GM21423 (cell line): ENCODE measurements at regions not wholly inside any gene's neighbourhood (a gene's known extent, or its start where the extent isn't known, plus 50 kb on each side); places are given as distances from the start of the nearest gene placed in this dataset.
"Not testable (repeated sequence)": the region's sequence is repeated elsewhere in the genome, so short reads cannot be mapped to it uniquely, and the experiment has no call there.

Source experiments
- ATAC-seq: cut with Tn5 transposase; IDR thresholded peaks from one replicate; pipeline ENCODE4 v1.9.1; 2021; ENCODE audit warnings: mild to moderate bottlenecking, moderate library complexity; ENCODE audit not compliant: unreplicated experiment

- no peak for ATAC-seq
These were observed 254.5 kb downstream of the FAM43A start for GRCh38 chr3:194939949-194940770.

- ATAC-seq = no peak
These were observed 255.8 kb downstream of the FAM43A start for GRCh38 chr3:194941360-194941955.

GRCh38 chr3:194941956-194942511, 256.4 kb downstream of the FAM43A start:
- no peak for ATAC-seq

- ATAC-seq = no peak
These were observed 258.8 kb downstream of the FAM43A start for GRCh38 chr3:194944526-194944925.

- ATAC-seq = no peak
These were observed 259.8 kb downstream of the FAM43A start for GRCh38 chr3:194945508-194945907.

- no peak for ATAC-seq
These were observed 260.4 kb downstream of the FAM43A start for GRCh38 chr3:194946091-194946490.

GRCh38 chr3:194949592-194949991, 263.9 kb downstream of the FAM43A start:
- no peak for ATAC-seq

- ATAC-seq = no peak
These were observed 265.4 kb downstream of the FAM43A start for GRCh38 chr3:194950906-194951628.

GRCh38 chr3:194951629-194951920, 265.9 kb downstream of the FAM43A start:
- ATAC-seq = not testable (repeated sequence)

- no peak for ATAC-seq
These were observed 266.4 kb downstream of the FAM43A start for GRCh38 chr3:194951931-194952582.

GRCh38 chr3:194952841-194953241, 267.2 kb downstream of the FAM43A start:
- no peak for ATAC-seq

GRCh38 chr3:194953291-194953690, 267.6 kb downstream of the FAM43A start:
- no peak for ATAC-seq

- no peak for ATAC-seq
These were observed 269.9 kb downstream of the FAM43A start for GRCh38 chr3:194955546-194955945.

- ATAC-seq = no peak
These were observed 270.5 kb downstream of the FAM43A start for GRCh38 chr3:194955979-194956696.

GRCh38 chr3:194956697-194957396, 271.2 kb downstream of the FAM43A start:
- ATAC-seq = no peak

- ATAC-seq = no peak
These were observed 272.1 kb downstream of the FAM43A start for GRCh38 chr3:194957743-194958240.

GRCh38 chr3:194959217-194959616, 273.5 kb downstream of the FAM43A start:
- ATAC-seq = no peak

- not testable (repeated sequence) for ATAC-seq
These were observed 274.0 kb downstream of the FAM43A start for GRCh38 chr3:194959666-194960065.

GRCh38 chr3:194960446-194961032, 274.9 kb downstream of the FAM43A start:
- no peak for ATAC-seq
